ENCODE measurements at regions not wholly inside any gene's neighbourhood (a gene's known extent, or its start where the extent isn't known, plus 50 kb on each side); places are given as distances from the start of the nearest gene placed in this dataset.

GRCh38 chr7:148472406-148472805, 118.2 kb upstream of the C7orf33 start:
- no peak for DNase-seq (ENCODE audit: low read depth)
- Histone ChIP-seq H3K27me3 (ENCODE audit: control insufficient read depth, insufficient read depth, low read length) (no peaks in the 10 kb centered on the region), H3K36me3 (ENCODE audit: control insufficient read depth, insufficient read depth, low read length) (no peaks in the 10 kb centered on the region), H3K4me3 (ENCODE audit: low read depth, low read length) (no peak overlapping the region)
- TF ChIP-seq CTCF (IDR thresholded peaks at IDR 0.05; ENCODE audit: insufficient read depth, low read length, poor library complexity, severe bottlenecking), result no peak

GRCh38 chr7:148473703-148474480, 116.7 kb upstream of the C7orf33 start:
- Histone ChIP-seq H3K36me3 (ENCODE audit: control insufficient read depth, insufficient read depth, low read length) (no peaks in the 10 kb centered on the region), H3K4me3 (ENCODE audit: low read depth, low read length) (no peak overlapping the region), H3K27me3 (ENCODE audit: control insufficient read depth, insufficient read depth, low read length) (no peaks in the 10 kb centered on the region)
- DNase-seq (ENCODE audit: low read depth), result no peak
- no peak for TF ChIP-seq CTCF (IDR thresholded peaks at IDR 0.05; ENCODE audit: insufficient read depth, low read length, poor library complexity, severe bottlenecking)

- no peak for DNase-seq (ENCODE audit: low read depth)
- TF ChIP-seq CTCF (IDR thresholded peaks at IDR 0.05; ENCODE audit: insufficient read depth, low read length, poor library complexity, severe bottlenecking), result no peak
- Histone ChIP-seq H3K27me3 (ENCODE audit: control insufficient read depth, insufficient read depth, low read length) (no peaks in the 10 kb centered on the region), H3K36me3 (ENCODE audit: control insufficient read depth, insufficient read depth, low read length) (no peaks in the 10 kb centered on the region), H3K4me3 (ENCODE audit: low read depth, low read length) (no peak overlapping the region)
Observed at GRCh38 chr7:148474481-148475025, 116.0 kb upstream of the C7orf33 start.

- Histone ChIP-seq H3K27me3 (ENCODE audit: control insufficient read depth, insufficient read depth, low read length) (no peaks in the 10 kb centered on the region), H3K36me3 (ENCODE audit: control insufficient read depth, insufficient read depth, low read length) (no peaks in the 10 kb centered on the region), H3K4me3 (ENCODE audit: low read depth, low read length) (no peak overlapping the region)
- no peak for DNase-seq (ENCODE audit: low read depth)
- no peak for TF ChIP-seq CTCF (IDR thresholded peaks at IDR 0.05; ENCODE audit: insufficient read depth, low read length, poor library complexity, severe bottlenecking)
Observed at GRCh38 chr7:148478551-148478950, 112.0 kb upstream of the C7orf33 start.

GRCh38 chr7:148480479-148481146, 110.0 kb upstream of the C7orf33 start:
- TF ChIP-seq CTCF (IDR thresholded peaks at IDR 0.05; ENCODE audit: insufficient read depth, low read length, poor library complexity, severe bottlenecking), result no peak
- no peaks in the 10 kb centered on the region for H3K27me3 ChIP-seq (ENCODE audit: control insufficient read depth, insufficient read depth, low read length)
- H3K4me3 ChIP-seq (ENCODE audit: low read depth, low read length), result no peak overlapping the region
- no peak for DNase-seq (ENCODE audit: low read depth)
- no peaks in the 10 kb centered on the region for H3K36me3 ChIP-seq (ENCODE audit: control insufficient read depth, insufficient read depth, low read length)
